H1 (cell line): ENCODE measurements at regions not wholly inside any gene's neighbourhood (a gene's known extent, or its start where the extent isn't known, plus 50 kb on each side); places are given as distances from the start of the nearest gene placed in this dataset.

ENCODE experiments used
- CTCF ChIA-PET: fragments of 300-600 bp; sonication (Branson Sonifier 250); formaldehyde crosslinking; loops from one replicate; lab custom pipeline; 2021; ENCODE audit not compliant: partially characterized antibody; lab: Charles Lee
- POLR2A ChIA-PET: fragments of 300-600 bp; sonication (Branson Sonifier 250); formaldehyde crosslinking; loops from one replicate; lab custom pipeline; 2021; ENCODE audit warnings: inconsistent platforms; ENCODE audit not compliant: partially characterized antibody; lab: Charles Lee
- DNase-seq, 2 experiments: peaks; one replicate each; pipeline versions ENCODE4 v3.0.0 to v3.0.0-alpha.2; 2010 to 2022; ENCODE audit warnings: low spot score in 2 of 2, low read depth in 1 of 2, mixed read lengths in 1 of 2
- FAIRE-seq: peaks from 2 replicates; lab custom pipeline; 2011; peaks lifted over from hg19 to GRCh38; lab: Jason Lieb, UNC
- H2AFZ ChIP-seq: 2 replicates; pipeline ENCODE4 v1.8.1; 2012; ENCODE audit warnings: low read length, inconsistent platforms
- H2AK5ac ChIP-seq: 2 replicates; pipeline ENCODE4 v1.6.1; 2013; ENCODE audit warnings: low read depth, low read length
- H2BK120ac ChIP-seq: replicated peaks from 2 replicates; pipeline ENCODE3; 2013; ENCODE audit warnings: low read depth, low read length, inconsistent platforms
- H2BK12ac ChIP-seq: 2 replicates; pipeline ENCODE4 v1.6.1; 2013; ENCODE audit warnings: low read depth, low read length
- H2BK15ac ChIP-seq: 2 replicates; pipeline ENCODE4 v1.6.1; 2013; ENCODE audit warnings: low read length
- H2BK20ac ChIP-seq: 2 replicates; pipeline ENCODE4 v1.6.1; 2013; ENCODE audit warnings: low read length
- H2BK5ac ChIP-seq: 2 replicates; pipeline ENCODE4 v1.6.1; 2013; ENCODE audit warnings: low read depth, low read length
- H3K14ac ChIP-seq: 2 replicates; pipeline ENCODE4 v1.6.1; 2013; ENCODE audit warnings: inconsistent platforms; ENCODE audit not compliant: insufficient read length
- H3K18ac ChIP-seq: 2 replicates; pipeline ENCODE4 v1.6.1; 2013; ENCODE audit warnings: low read length; ENCODE audit errors: extremely low read depth
- H3K23ac ChIP-seq: 2 replicates; pipeline ENCODE4 v1.6.1; 2013; ENCODE audit warnings: inconsistent platforms; ENCODE audit not compliant: insufficient read length
- H3K23me2 ChIP-seq: 2 replicates; pipeline ENCODE4 v1.6.1; 2013; ENCODE audit warnings: low read depth, low read length
- H3K27ac ChIP-seq: 2 replicates; pipeline ENCODE4 v1.6.1; 2011; ENCODE audit warnings: low read depth, low read length, inconsistent platforms
- H3K27me3 ChIP-seq, 4 experiments: replicated peaks in 1 of 4; 1 replicate in 1 of 4; 2 replicates in 3 of 4; pipeline versions ENCODE4 v1.6.1 to v1.8.1; 2011 to 2013; ENCODE audit warnings: low read length in 3 of 4, mild to moderate bottlenecking in 3 of 4, inconsistent platforms in 2 of 4, mixed read lengths in 2 of 4, moderate library complexity in 1 of 4; ENCODE audit not compliant: control insufficient read depth in 3 of 4, insufficient read depth in 3 of 4; ENCODE audit errors: extremely low read depth in 1 of 4
- H3K36me3 ChIP-seq, 4 experiments: 2 replicates each; pipeline versions ENCODE4 v1.6.1 to v1.8.1; 2011 to 2013; ENCODE audit warnings: mild to moderate bottlenecking in 4 of 4, low read length in 3 of 4, moderate library complexity in 2 of 4, control low read depth in 1 of 4, inconsistent platforms in 1 of 4; ENCODE audit not compliant: insufficient read depth in 4 of 4, control insufficient read depth in 2 of 4
- H3K4ac ChIP-seq: replicated peaks from 2 replicates; pipeline ENCODE3; 2013; ENCODE audit warnings: low read length, low read depth, mixed read lengths, inconsistent platforms; ENCODE audit not compliant: insufficient read length
- H3K4me1 ChIP-seq, 4 experiments: replicated peaks in 1 of 4; 1 replicate in 1 of 4; 2 replicates in 3 of 4; pipeline versions ENCODE4 v1.6.1 to v1.8.1; 2011 to 2013; ENCODE audit warnings: low read length in 3 of 4, inconsistent platforms in 2 of 4, mixed read lengths in 1 of 4; ENCODE audit not compliant: insufficient read depth in 4 of 4, control insufficient read depth in 3 of 4
- H3K4me2 ChIP-seq, 2 experiments: 2 replicates each; pipeline versions ENCODE4 v1.6.1 to v1.8.1; 2011 to 2013; ENCODE audit warnings: low read depth in 2 of 2, low read length in 2 of 2, control low read depth in 1 of 2, inconsistent platforms in 1 of 2, mild to moderate bottlenecking in 1 of 2; ENCODE audit not compliant: insufficient read depth in 1 of 2
- H3K4me3 ChIP-seq, 4 experiments: fragments of 200-600, 300-600 bp in 1 of 4; sonication (generic), shearing (Covaris generic), sonication (Bioruptor Twin) in 1 of 4; 2 replicates each; pipeline versions ENCODE4 v1.5.1 to v1.8.1; 2011 to 2016; ENCODE audit warnings: low read length in 4 of 4, low read depth in 3 of 4, control low read depth in 2 of 4, inconsistent platforms in 2 of 4, mild to moderate bottlenecking in 2 of 4, mixed read lengths in 1 of 4, moderate library complexity in 1 of 4; ENCODE audit not compliant: insufficient read depth in 2 of 4; ENCODE audit errors: extremely low read depth in 1 of 4
- H3K56ac ChIP-seq: replicated peaks from 2 replicates; pipeline ENCODE3; 2013; ENCODE audit warnings: low read depth, mild to moderate bottlenecking, mixed read lengths, low read length, inconsistent platforms; ENCODE audit not compliant: insufficient read length
- H3K79me1 ChIP-seq: 2 replicates; pipeline ENCODE4 v1.6.1; 2013; ENCODE audit warnings: low read depth, low read length, control low read depth
- H3K79me2 ChIP-seq, 2 experiments: 2 replicates each; pipeline versions ENCODE4 v1.6.1 to v1.8.1; 2012 to 2013; ENCODE audit warnings: low read length in 2 of 2, mild to moderate bottlenecking in 2 of 2, inconsistent platforms in 1 of 2; ENCODE audit not compliant: insufficient read depth in 2 of 2, control insufficient read depth in 1 of 2
- H3K9ac ChIP-seq, 4 experiments: replicated peaks in 1 of 4; 1 replicate in 1 of 4; 2 replicates in 3 of 4; pipeline versions ENCODE4 v1.6.1 to v1.8.1; 2011 to 2013; ENCODE audit warnings: low read depth in 3 of 4, low read length in 3 of 4, control low read depth in 2 of 4, mild to moderate bottlenecking in 2 of 4, moderate library complexity in 2 of 4, inconsistent platforms in 1 of 4; ENCODE audit errors: extremely low read depth in 1 of 4
- H3K9me3 ChIP-seq, 2 experiments: 2 replicates each; pipeline versions ENCODE4 v1.6.1 to v1.8.1; 2012 to 2013; ENCODE audit warnings: mild to moderate bottlenecking in 2 of 2, moderate library complexity in 2 of 2, control low read depth in 1 of 2, inconsistent platforms in 1 of 2, low read depth in 1 of 2, low read length in 1 of 2, mixed read lengths in 1 of 2; ENCODE audit not compliant: insufficient read depth in 2 of 2
- H4K20me1 ChIP-seq, 2 experiments: replicated peaks in 1 of 2; 2 replicates each; pipeline versions ENCODE3 to v1.8.1; 2011 to 2013; ENCODE audit warnings: inconsistent platforms in 2 of 2, low read length in 2 of 2, mild to moderate bottlenecking in 1 of 2; ENCODE audit not compliant: insufficient read depth in 2 of 2, control insufficient read depth in 1 of 2
- H4K5ac ChIP-seq: 2 replicates; pipeline ENCODE4 v1.6.1; 2013; ENCODE audit warnings: low read length, low read depth, mixed read lengths, inconsistent platforms; ENCODE audit not compliant: insufficient read length
- H4K8ac ChIP-seq: 2 replicates; pipeline ENCODE4 v1.8.0; 2013; ENCODE audit warnings: mild to moderate bottlenecking, moderate library complexity, low read length, inconsistent platforms; ENCODE audit not compliant: insufficient read depth; ENCODE audit errors: extremely low read depth
- H4K91ac ChIP-seq: replicated peaks from 2 replicates; pipeline ENCODE3; 2013; ENCODE audit warnings: low read length, mixed read lengths, inconsistent platforms; ENCODE audit not compliant: insufficient read length
- EP300 ChIP-seq, 2 experiments: IDR thresholded peaks; 1 replicate in 1 of 2; 2 replicates in 1 of 2; pipeline ENCODE4 v1.6.1; 2011 to 2012; ENCODE audit warnings: low read depth in 2 of 2, low read length in 2 of 2, mild to moderate bottlenecking in 2 of 2, borderline replicate concordance in 1 of 2, inconsistent platforms in 1 of 2, moderate library complexity in 1 of 2
- HDAC6 ChIP-seq: IDR thresholded peaks from one replicate; pipeline ENCODE4 v1.7.1; 2012; ENCODE audit warnings: low read depth, mild to moderate bottlenecking, inconsistent platforms, low read length, moderate library complexity
- SAP30 ChIP-seq: fragments of 300-600 bp; sonication (generic); IDR thresholded peaks from 2 replicates; pipeline ENCODE4 v1.7.1; 2012; ENCODE audit warnings: low read length, moderate library complexity, mild to moderate bottlenecking, inconsistent platforms; ENCODE audit not compliant: insufficient read depth, insufficient replicate concordance
- SP4 ChIP-seq: IDR thresholded peaks from 2 replicates; pipeline ENCODE4 v1.6.1; 2012; ENCODE audit warnings: low read length, inconsistent platforms
- SUZ12 ChIP-seq: fragments of 200-600 bp; sonication (generic); IDR thresholded peaks from 2 replicates; pipeline ENCODE4 v1.6.1; 2012; ENCODE audit warnings: mild to moderate bottlenecking, inconsistent platforms, low read length, moderate library complexity, mixed read lengths
- WGBS, 2 experiments: shearing (Covaris generic) in 1 of 2; methylation state at CpG; one replicate each; pipeline versions ENCODE4 v1.1.6 to v1.1.7; 2013 to 2015; ENCODE audit warnings: low lambda C conversion rate in 2 of 2, mixed read lengths in 2 of 2, inconsistent platforms in 1 of 2, low coverage in 1 of 2, missing lambda C conversion rate in 1 of 2; ENCODE audit not compliant: insufficient replicate concordance in 2 of 2, insufficient coverage in 1 of 2, insufficient read length in 1 of 2; ENCODE audit errors: extremely low coverage in 1 of 2, missing lambda C conversion rate in 1 of 2; 5-methylcytosine and 5-hydroxymethylcytosine counted together
- TF ChIP-seq, protein P1 (sequence below): IDR thresholded peaks from 2 replicates; pipeline ENCODE4 v1.6.1; 2011; ENCODE audit warnings: low read depth, mild to moderate bottlenecking, low read length; ENCODE audit not compliant: insufficient read depth

DNA sequence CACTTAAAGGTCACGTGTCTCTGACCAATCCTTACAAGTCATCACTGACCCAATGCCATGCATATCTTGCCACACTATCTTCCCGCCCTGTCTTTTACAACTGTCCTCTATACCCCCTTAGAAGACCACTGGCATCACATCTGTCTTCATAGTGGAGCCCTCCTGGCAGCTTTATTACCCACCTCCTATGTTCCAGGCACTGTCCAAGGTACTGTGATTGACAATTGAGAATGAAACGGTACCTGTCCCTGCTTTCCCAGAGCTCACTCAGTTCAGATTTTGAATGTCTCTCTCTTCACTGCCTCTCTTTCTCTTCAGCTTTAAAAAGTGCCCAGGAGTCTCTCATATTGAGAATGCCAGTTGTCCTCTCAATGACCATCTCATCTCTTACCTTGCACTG lies 88.6 kb downstream of the ARHGAP36 start:
- ChIA-PET CTCF (no interaction called here), POLR2A (no interaction called here)
- no peaks in the 10 kb centered on the region for H3K36me3 ChIP-seq
- no peak overlapping the region for H3K23ac ChIP-seq
- DNase-seq (no peak), FAIRE-seq (no peak)
- H3K79me1 ChIP-seq: no peaks in the 10 kb centered on the region
- no peaks in the 10 kb centered on the region for H3K27me3 ChIP-seq
- no peak overlapping the region for H3K4me3 ChIP-seq
- no peaks in the 10 kb centered on the region for H3K9me3 ChIP-seq
- H3K79me2 ChIP-seq: no peaks in the 10 kb centered on the region
- H2AFZ ChIP-seq: no peak overlapping the region
- H3K18ac ChIP-seq: no peak overlapping the region
- no peak overlapping the region for H2BK12ac ChIP-seq
- no peak overlapping the region for H4K5ac ChIP-seq
- TF ChIP-seq EP300 (IDR thresholded peaks at IDR 0.05; ENCODE audit: borderline replicate concordance in 1 of 2, low read depth in 2 of 2, low read length in 2 of 2) (no peak), SP4 (no peak), SAP30 (no peak), SUZ12 (no peak), HDAC6 (no peak)
- TF ChIP-seq, protein P1, sequence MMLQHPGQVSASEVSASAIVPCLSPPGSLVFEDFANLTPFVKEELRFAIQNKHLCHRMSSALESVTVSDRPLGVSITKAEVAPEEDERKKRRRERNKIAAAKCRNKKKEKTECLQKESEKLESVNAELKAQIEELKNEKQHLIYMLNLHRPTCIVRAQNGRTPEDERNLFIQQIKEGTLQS: no peak
- no peak overlapping the region for H2BK20ac ChIP-seq
- H3K27ac ChIP-seq: no peak overlapping the region
- H4K20me1 ChIP-seq: no peaks in the 10 kb centered on the region
- H3K14ac ChIP-seq: no peak overlapping the region
- no peak overlapping the region for H3K56ac ChIP-seq
- no peaks in the 10 kb centered on the region for H3K23me2 ChIP-seq
- H2BK15ac ChIP-seq: no peak overlapping the region
- H3K4me2 ChIP-seq: no peak overlapping the region
- H3K4me1 ChIP-seq: no peaks in the 10 kb centered on the region
- H4K91ac ChIP-seq: no peak overlapping the region
- H3K4ac ChIP-seq: no peak overlapping the region
- no peak overlapping the region for H4K8ac ChIP-seq
- H2BK5ac ChIP-seq: no peak overlapping the region
- H2BK120ac ChIP-seq: no peak overlapping the region
- H2AK5ac ChIP-seq: no peak overlapping the region
- no peak overlapping the region for H3K9ac ChIP-seq
- 79% methylated on average over 3 of the region's 3 CpGs; no CpG with 5 or more reads in 1 of the 2 experiments for WGBS, 2 experiments
